ENCODE measurements at regions not wholly inside any gene's neighbourhood (a gene's known extent, or its start where the extent isn't known, plus 50 kb on each side); places are given as distances from the start of the nearest gene placed in this dataset.

- Histone ChIP-seq H3K36me3 (ENCODE audit: control insufficient read depth in 3 of 3, insufficient read depth in 2 of 3, low read depth in 1 of 3, low read length in 3 of 3) (no peaks in the 10 kb centered on the region), H3K27me3 (ENCODE audit: control insufficient read depth in 3 of 3, insufficient read depth in 3 of 3, low read length in 3 of 3) (no peaks in the 10 kb centered on the region), H3K4me1 (ENCODE audit: control insufficient read depth in 3 of 3, insufficient read depth in 2 of 3, low read depth in 1 of 3, low read length in 2 of 3) (no peaks in the 10 kb centered on the region), H3K9me3 (ENCODE audit: control insufficient read depth in 2 of 2, insufficient read depth in 1 of 2, low read depth in 1 of 2, low read length in 1 of 2) (peaks cover 0 to 3% of the 10 kb centered on the region in 2 donors), H3K4me3 (ENCODE audit: low read depth in 1 of 3, low read length in 3 of 3) (no peak overlapping the region), H3K27ac (ENCODE audit: low read depth in 1 of 3, low read length in 2 of 3) (no peak overlapping the region)
- 22 to 25% (median 22%) methylated on average over 2 of the region's 2 CpGs for WGBS, 3 donors
- no peak for FAIRE-seq
- DNase-seq: no peak
Observed at GRCh38 chr2:57796527-57796926, 250.1 kb upstream of the VRK2 start.

- Histone ChIP-seq H3K9me3 (ENCODE audit: control insufficient read depth in 2 of 2, insufficient read depth in 1 of 2, low read depth in 1 of 2, low read length in 1 of 2) (peaks cover 0 to 4% of the 10 kb centered on the region in 2 donors), H3K36me3 (ENCODE audit: control insufficient read depth in 3 of 3, insufficient read depth in 2 of 3, low read depth in 1 of 3, low read length in 3 of 3) (no peaks in the 10 kb centered on the region), H3K4me1 (ENCODE audit: control insufficient read depth in 3 of 3, insufficient read depth in 2 of 3, low read depth in 1 of 3, low read length in 2 of 3) (no peaks in the 10 kb centered on the region), H3K4me3 (ENCODE audit: low read depth in 1 of 3, low read length in 3 of 3) (no peak overlapping the region), H3K27me3 (ENCODE audit: control insufficient read depth in 3 of 3, insufficient read depth in 3 of 3, low read length in 3 of 3) (no peaks in the 10 kb centered on the region), H3K27ac (ENCODE audit: low read depth in 1 of 3, low read length in 2 of 3) (no peak overlapping the region)
- FAIRE-seq (no peak), DNase-seq (no peak)
Observed at GRCh38 chr2:57798346-57798745, 248.3 kb upstream of the VRK2 start.

GRCh38 chr2:57802243-57802642 is 244.4 kb upstream of the VRK2 start:
- H3K27me3 ChIP-seq (ENCODE audit: control insufficient read depth in 3 of 3, insufficient read depth in 3 of 3, low read length in 3 of 3): no peaks in the 10 kb centered on the region
- peaks cover 0 to 2% of the 10 kb centered on the region in 2 donors for H3K9me3 ChIP-seq (ENCODE audit: control insufficient read depth in 2 of 2, insufficient read depth in 1 of 2, low read depth in 1 of 2, low read length in 1 of 2)
- no peak overlapping the region for H3K4me3 ChIP-seq (ENCODE audit: low read depth in 1 of 3, low read length in 3 of 3)
- no peaks in the 10 kb centered on the region for H3K36me3 ChIP-seq (ENCODE audit: control insufficient read depth in 3 of 3, insufficient read depth in 2 of 3, low read depth in 1 of 3, low read length in 3 of 3)
- no peak for FAIRE-seq
- no peaks in the 10 kb centered on the region for H3K4me1 ChIP-seq (ENCODE audit: control insufficient read depth in 3 of 3, insufficient read depth in 2 of 3, low read depth in 1 of 3, low read length in 2 of 3)
- H3K27ac ChIP-seq (ENCODE audit: low read depth in 1 of 3, low read length in 2 of 3): no peak overlapping the region
- DNase-seq: no peak
- WGBS, 3 donors: 92 to 93% (median 92%) methylated on average over 14 of the region's 14 CpGs

- H3K9me3 ChIP-seq (ENCODE audit: control insufficient read depth in 2 of 2, insufficient read depth in 1 of 2, low read depth in 1 of 2, low read length in 1 of 2): peaks cover 0 to 2% of the 10 kb centered on the region in 2 donors
- no peak for FAIRE-seq
- no peaks in the 10 kb centered on the region for H3K36me3 ChIP-seq (ENCODE audit: control insufficient read depth in 3 of 3, insufficient read depth in 2 of 3, low read depth in 1 of 3, low read length in 3 of 3)
- DNase-seq: no peak
- H3K4me1 ChIP-seq (ENCODE audit: control insufficient read depth in 3 of 3, insufficient read depth in 2 of 3, low read depth in 1 of 3, low read length in 2 of 3): no peaks in the 10 kb centered on the region
- H3K27me3 ChIP-seq (ENCODE audit: control insufficient read depth in 3 of 3, insufficient read depth in 3 of 3, low read length in 3 of 3): no peaks in the 10 kb centered on the region
- H3K27ac ChIP-seq (ENCODE audit: low read depth in 1 of 3, low read length in 2 of 3): no peak overlapping the region
- 60 to 76% (median 61%) methylated on average over 2 of the region's 2 CpGs for WGBS, 3 donors
- H3K4me3 ChIP-seq (ENCODE audit: low read depth in 1 of 3, low read length in 3 of 3): no peak overlapping the region
Observed at GRCh38 chr2:57804971-57805370, 241.6 kb upstream of the VRK2 start.

- DNase-seq (no peak), FAIRE-seq (no peak)
Observed at GRCh38 chr2:57806449-57806968, 240.1 kb upstream of the VRK2 start.

GRCh38 chr2:57809230-57809629 is 237.4 kb upstream of the VRK2 start:
- Histone ChIP-seq H3K27me3 (ENCODE audit: control insufficient read depth in 3 of 3, insufficient read depth in 3 of 3, low read length in 3 of 3) (no peaks in the 10 kb centered on the region), H3K9me3 (ENCODE audit: control insufficient read depth in 2 of 2, insufficient read depth in 1 of 2, low read depth in 1 of 2, low read length in 1 of 2) (no peaks in the 10 kb centered on the region), H3K27ac (ENCODE audit: low read depth in 1 of 3, low read length in 2 of 3) (no peak overlapping the region), H3K4me1 (ENCODE audit: control insufficient read depth in 3 of 3, insufficient read depth in 2 of 3, low read depth in 1 of 3, low read length in 2 of 3) (no peaks in the 10 kb centered on the region), H3K4me3 (ENCODE audit: low read depth in 1 of 3, low read length in 3 of 3) (no peak overlapping the region), H3K36me3 (ENCODE audit: control insufficient read depth in 3 of 3, insufficient read depth in 2 of 3, low read depth in 1 of 3, low read length in 3 of 3) (no peaks in the 10 kb centered on the region)
- FAIRE-seq (no peak), DNase-seq (no peak)

More at GRCh38 chr2:57806449-57806968, 240.1 kb upstream of the VRK2 start:
- WGBS, 3 donors: 78 to 98% (median 79%) methylated on average over 1 of the region's 1 CpG
- H3K9me3 ChIP-seq (ENCODE audit: control insufficient read depth in 2 of 2, insufficient read depth in 1 of 2, low read depth in 1 of 2, low read length in 1 of 2): peaks cover 0 to 2% of the 10 kb centered on the region in 2 donors
- no peaks in the 10 kb centered on the region for H3K27me3 ChIP-seq (ENCODE audit: control insufficient read depth in 3 of 3, insufficient read depth in 3 of 3, low read length in 3 of 3)
- H3K36me3 ChIP-seq (ENCODE audit: control insufficient read depth in 3 of 3, insufficient read depth in 2 of 3, low read depth in 1 of 3, low read length in 3 of 3): no peaks in the 10 kb centered on the region
- H3K4me3 ChIP-seq (ENCODE audit: low read depth in 1 of 3, low read length in 3 of 3): no peak overlapping the region
- H3K4me1 ChIP-seq (ENCODE audit: control insufficient read depth in 3 of 3, insufficient read depth in 2 of 3, low read depth in 1 of 3, low read length in 2 of 3): no peaks in the 10 kb centered on the region
- no peak overlapping the region for H3K27ac ChIP-seq (ENCODE audit: low read depth in 1 of 3, low read length in 2 of 3)

- H3K4me3 ChIP-seq (ENCODE audit: low read depth in 1 of 3, low read length in 3 of 3): no peak overlapping the region
- DNase-seq (no peak), FAIRE-seq (no peak)
- no peaks in the 10 kb centered on the region for H3K36me3 ChIP-seq (ENCODE audit: control insufficient read depth in 3 of 3, insufficient read depth in 2 of 3, low read depth in 1 of 3, low read length in 3 of 3)
- no peak overlapping the region for H3K27ac ChIP-seq (ENCODE audit: low read depth in 1 of 3, low read length in 2 of 3)
- H3K9me3 ChIP-seq (ENCODE audit: control insufficient read depth in 2 of 2, insufficient read depth in 1 of 2, low read depth in 1 of 2, low read length in 1 of 2): no peaks in the 10 kb centered on the region
- 47 to 60% (median 50%) methylated on average over 1 of the region's 1 CpG for WGBS, 3 donors
- H3K4me1 ChIP-seq (ENCODE audit: control insufficient read depth in 3 of 3, insufficient read depth in 2 of 3, low read depth in 1 of 3, low read length in 2 of 3): no peaks in the 10 kb centered on the region
- no peaks in the 10 kb centered on the region for H3K27me3 ChIP-seq (ENCODE audit: control insufficient read depth in 3 of 3, insufficient read depth in 3 of 3, low read length in 3 of 3)
Observed at GRCh38 chr2:57821088-57821487, 225.5 kb upstream of the VRK2 start.

GRCh38 chr2:57828221-57828620 is 218.4 kb upstream of the VRK2 start:
- Histone ChIP-seq H3K27ac (ENCODE audit: low read depth in 1 of 3, low read length in 2 of 3) (no peak overlapping the region), H3K9me3 (ENCODE audit: control insufficient read depth in 2 of 2, insufficient read depth in 1 of 2, low read depth in 1 of 2, low read length in 1 of 2) (peaks cover 0 to 6% of the 10 kb centered on the region in 2 donors), H3K4me3 (ENCODE audit: low read depth in 1 of 3, low read length in 3 of 3) (no peak overlapping the region), H3K4me1 (ENCODE audit: control insufficient read depth in 3 of 3, insufficient read depth in 2 of 3, low read depth in 1 of 3, low read length in 2 of 3) (no peaks in the 10 kb centered on the region), H3K36me3 (ENCODE audit: control insufficient read depth in 3 of 3, insufficient read depth in 2 of 3, low read depth in 1 of 3, low read length in 3 of 3) (no peaks in the 10 kb centered on the region), H3K27me3 (ENCODE audit: control insufficient read depth in 3 of 3, insufficient read depth in 3 of 3, low read length in 3 of 3) (no peaks in the 10 kb centered on the region)
- no peak for FAIRE-seq
- no peak for DNase-seq
- WGBS, 3 donors: 78 to 80% (median 78%) methylated on average over 4 of the region's 4 CpGs

GRCh38 chr2:57834666-57835065 is 211.9 kb upstream of the VRK2 start:
- FAIRE-seq: no peak

More at GRCh38 chr2:57834666-57835065, 211.9 kb upstream of the VRK2 start:
- H3K4me1 ChIP-seq (ENCODE audit: control insufficient read depth in 3 of 3, insufficient read depth in 2 of 3, low read depth in 1 of 3, low read length in 2 of 3): no peaks in the 10 kb centered on the region
- H3K36me3 ChIP-seq (ENCODE audit: control insufficient read depth in 3 of 3, insufficient read depth in 2 of 3, low read depth in 1 of 3, low read length in 3 of 3): no peaks in the 10 kb centered on the region
- H3K4me3 ChIP-seq (ENCODE audit: low read depth in 1 of 3, low read length in 3 of 3): no peak overlapping the region
- no peak for DNase-seq
- H3K9me3 ChIP-seq (ENCODE audit: control insufficient read depth in 2 of 2, insufficient read depth in 1 of 2, low read depth in 1 of 2, low read length in 1 of 2): no peaks in the 10 kb centered on the region
- H3K27ac ChIP-seq (ENCODE audit: low read depth in 1 of 3, low read length in 2 of 3): no peak overlapping the region
- no peaks in the 10 kb centered on the region for H3K27me3 ChIP-seq (ENCODE audit: control insufficient read depth in 3 of 3, insufficient read depth in 3 of 3, low read length in 3 of 3)
